Lower leg skin (tissue), 3 donors: ENCODE measurements at regions not wholly inside any gene's neighbourhood (a gene's known extent, or its start where the extent isn't known, plus 50 kb on each side); places are given as distances from the start of the nearest gene placed in this dataset.

Experiments used
- CTCF ChIP-seq, 3 donors: fragments of 450-650 bp; IDR thresholded peaks; one replicate each; pipeline ENCODE4 v1.5.1; 2016; ENCODE audit warnings: antibody characterized with exemption in 3 of 3, mild to moderate bottlenecking in 3 of 3, moderate library complexity in 2 of 3
- POLR2A ChIP-seq, 2 donors: fragments of 450-650 bp; IDR thresholded peaks; one replicate each; pipeline ENCODE4 v1.6.1; 2016 to 2017; ENCODE audit warnings: antibody characterized with exemption in 2 of 2, mild to moderate bottlenecking in 1 of 2, moderate library complexity in 1 of 2

DNA sequence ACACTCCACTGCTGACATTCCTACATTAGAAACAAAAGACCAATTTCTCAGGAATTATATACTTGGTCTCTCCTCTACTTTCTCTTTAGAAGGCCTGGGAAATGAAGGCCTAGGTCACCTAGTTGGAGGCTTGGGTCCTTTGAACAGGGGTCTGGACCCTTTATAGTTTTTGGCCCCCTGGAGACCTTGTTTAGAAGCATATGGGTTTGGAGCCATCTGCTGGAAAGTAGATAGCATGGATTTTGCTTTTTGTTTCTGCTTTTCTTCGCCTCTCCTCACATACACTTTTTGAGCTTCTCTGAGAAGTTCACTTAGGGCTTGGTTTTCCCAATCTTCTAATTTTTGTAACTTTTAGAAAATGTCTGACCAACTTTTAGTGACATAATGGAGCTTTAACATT lies 67.1 kb upstream of the CDK20 start:
- TF ChIP-seq CTCF (IDR thresholded peaks at IDR 0.05) (no peak), POLR2A (IDR thresholded peaks at IDR 0.05) (no peak)
